ENCODE measurements at regions not wholly inside any gene's neighbourhood (a gene's known extent, or its start where the extent isn't known, plus 50 kb on each side); places are given as distances from the start of the nearest gene placed in this dataset.

GRCh38 chr12:75720812-75721641 is 209.6 kb upstream of the KRR1 start:
- TF ChIP-seq REST (IDR thresholded peaks at IDR 0.05; ENCODE audit: insufficient read depth in 1 of 2, low read depth in 2 of 2, low read length in 2 of 2), result no peak
- no peak for TF ChIP-seq POLR2AphosphoS5 (IDR thresholded peaks at IDR 0.05; ENCODE audit: low read depth, low read length)
- TF ChIP-seq FOXP2 (optimal IDR thresholded peaks at IDR 0.05; ENCODE audit: borderline replicate concordance, extremely low read depth, extremely low read length, insufficient read depth), result no peak
- TF ChIP-seq SIN3A (IDR thresholded peaks at IDR 0.05; ENCODE audit: borderline replicate concordance, insufficient read depth, low read length), result no peak
- no peak for TF ChIP-seq TAF1 (IDR thresholded peaks at IDR 0.05; ENCODE audit: borderline replicate concordance, insufficient read depth, low read length)

- no peak for TF ChIP-seq SIN3A (IDR thresholded peaks at IDR 0.05; ENCODE audit: borderline replicate concordance, insufficient read depth, low read length)
Measured at GRCh38 chr12:75717902-75718301, 206.5 kb upstream of the KRR1 start.

GRCh38 chr12:75716291-75717025 is 205.0 kb upstream of the KRR1 start:
- no peak for TF ChIP-seq POLR2AphosphoS5 (IDR thresholded peaks at IDR 0.05; ENCODE audit: low read depth, low read length)

DNA sequence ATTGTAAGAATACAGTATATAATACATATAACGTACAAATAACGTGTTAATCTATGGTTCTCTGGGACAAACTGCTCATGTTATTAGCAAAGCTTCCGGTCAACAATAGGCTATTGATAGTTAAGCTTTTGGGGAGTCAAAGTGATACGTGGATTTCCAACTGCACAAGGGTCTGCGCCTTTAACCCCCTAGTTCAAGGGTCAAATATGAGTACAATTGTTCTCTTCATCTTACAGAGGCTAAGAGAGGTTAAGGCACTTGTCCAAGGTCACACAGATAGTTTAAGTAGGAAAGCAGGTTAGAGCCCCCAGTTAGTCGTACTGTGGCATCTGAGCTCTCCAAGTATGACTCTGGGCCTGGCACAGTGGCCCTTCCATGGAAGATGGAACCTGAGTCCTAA is 204.3 kb upstream of the KRR1 start:
- no peak for TF ChIP-seq SIN3A (IDR thresholded peaks at IDR 0.05; ENCODE audit: borderline replicate concordance, insufficient read depth, low read length)

GRCh38 chr12:75715323-75715644 is 203.9 kb upstream of the KRR1 start:
- no peak for TF ChIP-seq POLR2AphosphoS5 (IDR thresholded peaks at IDR 0.05; ENCODE audit: low read depth, low read length)
- no peak for TF ChIP-seq REST (IDR thresholded peaks at IDR 0.05; ENCODE audit: insufficient read depth in 1 of 2, low read depth in 2 of 2, low read length in 2 of 2)
- TF ChIP-seq TAF1 (IDR thresholded peaks at IDR 0.05; ENCODE audit: borderline replicate concordance, insufficient read depth, low read length), result no peak
- TF ChIP-seq SIN3A (IDR thresholded peaks at IDR 0.05; ENCODE audit: borderline replicate concordance, insufficient read depth, low read length), result no peak
- no peak for TF ChIP-seq FOXP2 (optimal IDR thresholded peaks at IDR 0.05; ENCODE audit: borderline replicate concordance, extremely low read depth, extremely low read length, insufficient read depth)

DNA sequence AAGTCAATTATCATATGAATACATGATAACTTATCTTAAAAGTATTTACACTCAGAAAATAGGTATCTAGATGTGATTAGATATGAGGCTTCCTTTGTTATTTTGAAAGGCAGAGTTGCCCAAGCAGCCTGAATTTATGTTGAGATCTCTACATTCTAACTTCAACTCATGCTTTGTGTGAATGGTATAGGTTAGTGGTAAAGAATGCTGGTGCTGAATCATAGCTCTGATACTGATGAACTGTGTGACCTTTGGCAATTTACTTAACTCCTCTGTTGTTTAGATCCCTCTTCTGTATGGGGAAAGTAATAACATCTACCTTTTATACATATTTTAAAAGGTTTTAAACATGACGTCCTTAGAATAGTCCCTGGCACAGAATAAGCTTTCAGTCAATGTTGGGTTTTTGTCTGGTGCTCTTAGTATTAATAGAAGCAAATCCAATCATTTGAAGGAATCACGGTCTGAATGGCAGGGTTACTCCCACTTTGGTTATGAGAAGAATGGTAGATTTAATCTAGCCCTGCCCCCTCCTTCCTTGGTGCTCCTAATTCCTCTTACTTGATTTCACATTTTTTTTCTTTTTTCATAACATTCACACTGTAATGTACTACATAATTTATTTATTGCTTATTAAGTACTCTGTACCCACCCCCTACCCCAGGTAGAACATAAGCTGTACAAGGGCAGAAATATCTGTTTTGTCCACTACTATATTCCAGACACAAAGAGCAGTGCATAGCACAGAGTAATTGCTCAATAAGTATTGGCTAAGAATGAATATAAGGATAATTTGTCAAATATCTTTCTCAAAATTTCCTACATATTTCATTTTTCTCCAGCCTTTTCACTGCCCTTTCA is 203.3 kb upstream of the KRR1 start:
- TF ChIP-seq TAF1 (IDR thresholded peaks at IDR 0.05; ENCODE audit: borderline replicate concordance, insufficient read depth, low read length) (no peak), REST (IDR thresholded peaks at IDR 0.05; ENCODE audit: insufficient read depth in 1 of 2, low read depth in 2 of 2, low read length in 2 of 2) (no peak), FOXP2 (optimal IDR thresholded peaks at IDR 0.05; ENCODE audit: borderline replicate concordance, extremely low read depth, extremely low read length, insufficient read depth) (no peak), POLR2AphosphoS5 (IDR thresholded peaks at IDR 0.05; ENCODE audit: low read depth, low read length) (no peak), SIN3A (IDR thresholded peaks at IDR 0.05; ENCODE audit: borderline replicate concordance, insufficient read depth, low read length) (no peak)

All from PFSK-1 (cell line).